Left forelimb (tissue), 1 donor: ENCODE measurements at regions not wholly inside any gene's neighbourhood (a gene's known extent, or its start where the extent isn't known, plus 50 kb on each side); places are given as distances from the start of the nearest gene placed in this dataset.
"Not testable (repeated sequence)": the region's sequence is repeated elsewhere in the genome, so short reads cannot be mapped to it uniquely, and the experiment has no call there.

ENCODE experiments used
- DNase-seq: peaks from one replicate; pipeline ENCODE4 v3.0.0-alpha.2; 2018; ENCODE audit warnings: low spot score

DNA sequence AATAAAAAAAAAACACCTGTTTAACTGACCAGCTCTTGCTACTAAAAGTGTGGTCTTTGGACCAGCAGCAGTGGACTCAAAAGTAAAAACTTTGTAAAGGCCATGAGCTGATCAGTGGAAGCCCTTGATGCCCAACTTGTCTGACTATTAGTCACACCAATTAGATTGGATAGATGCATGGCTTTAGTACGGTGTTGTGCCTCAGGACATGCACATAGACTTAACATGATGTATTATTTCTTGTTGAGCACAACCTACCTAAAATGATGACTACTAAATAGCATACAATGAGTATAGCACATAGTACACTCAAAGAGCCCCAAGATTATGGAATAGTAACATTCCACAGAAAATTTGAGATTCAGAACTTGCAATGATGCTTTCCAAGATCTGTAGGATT lies 95.1 kb upstream of the FIBIN start:
- DNase-seq = no peak

DNA sequence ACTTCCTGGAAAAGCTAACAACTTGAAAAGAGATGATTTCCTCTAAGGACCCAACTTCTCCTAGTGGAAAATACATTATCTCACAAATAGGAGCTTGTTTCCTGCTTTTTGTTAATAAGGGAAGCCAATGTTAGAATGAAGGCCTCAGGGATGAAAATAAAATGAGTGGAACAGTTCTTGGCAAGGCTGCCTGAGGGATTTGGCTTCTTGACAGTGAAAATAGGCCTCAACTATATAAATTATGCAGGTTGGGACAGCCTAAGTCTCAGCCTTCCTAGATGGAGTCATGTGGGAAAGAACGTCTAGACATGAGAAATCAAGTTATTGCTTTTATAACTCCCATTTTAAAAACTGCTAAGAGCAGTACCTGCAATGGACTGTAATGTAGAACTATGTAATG lies 92.8 kb upstream of the FIBIN start:
- DNase-seq = peak; percentile 70

DNA sequence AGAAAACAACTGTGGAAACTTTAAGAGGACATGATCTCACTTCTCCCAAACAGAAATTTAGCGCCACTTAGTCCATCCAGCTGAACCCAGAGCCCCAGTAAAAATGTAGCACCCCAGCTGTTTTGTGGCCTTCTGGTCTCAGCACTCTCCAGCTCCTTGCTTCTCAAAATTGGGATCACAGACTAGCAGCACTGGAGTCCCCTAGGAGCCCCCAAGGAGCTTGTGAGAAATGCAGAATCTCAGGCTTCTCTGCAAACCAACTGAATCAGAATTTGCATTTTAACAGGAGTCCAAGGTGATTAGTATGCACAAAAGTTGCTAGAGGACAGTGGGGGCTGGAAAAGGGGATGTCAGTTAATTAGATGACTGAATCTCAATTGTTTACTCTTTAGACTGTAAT lies 89.8 kb upstream of the FIBIN start:
- no peak for DNase-seq

DNA sequence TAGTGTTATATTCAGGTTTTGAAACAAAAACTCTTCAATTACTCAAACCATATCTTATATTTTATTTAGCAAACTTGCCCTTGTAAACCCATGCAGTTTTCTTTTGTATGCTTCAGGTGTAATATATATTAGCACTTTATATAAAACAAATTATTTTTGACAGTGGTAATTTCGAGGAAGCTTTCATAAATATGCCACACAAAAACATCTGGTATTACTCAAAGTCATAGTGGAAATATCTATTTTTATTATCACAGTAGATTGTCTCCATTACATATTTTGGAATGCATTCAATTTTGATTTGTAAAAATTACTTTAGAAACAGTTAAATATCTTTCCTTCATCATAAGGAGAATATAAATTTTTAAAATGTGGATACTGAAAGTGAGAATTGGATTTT lies 89.1 kb upstream of the FIBIN start:
- no peak for DNase-seq

DNA sequence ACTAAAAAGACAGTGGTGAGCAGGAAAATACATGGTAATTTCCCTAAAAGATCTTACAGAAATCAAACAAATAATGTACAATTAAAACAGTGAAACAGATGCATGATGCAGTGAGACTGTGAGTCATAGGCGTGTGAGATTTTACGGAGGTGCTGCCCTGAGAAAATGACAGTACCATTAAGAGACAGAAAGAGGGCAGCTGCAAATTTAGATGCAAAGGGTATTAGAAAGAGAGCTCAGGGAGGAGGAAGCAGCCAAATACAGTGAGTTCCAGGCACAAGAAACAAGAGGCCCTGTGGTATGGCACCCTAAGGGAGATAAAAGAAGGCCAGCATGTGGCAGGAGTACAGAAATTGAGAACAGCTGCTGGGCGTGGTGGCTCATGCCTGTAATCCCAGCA lies 88.5 kb upstream of the FIBIN start:
- DNase-seq = no peak

DNA sequence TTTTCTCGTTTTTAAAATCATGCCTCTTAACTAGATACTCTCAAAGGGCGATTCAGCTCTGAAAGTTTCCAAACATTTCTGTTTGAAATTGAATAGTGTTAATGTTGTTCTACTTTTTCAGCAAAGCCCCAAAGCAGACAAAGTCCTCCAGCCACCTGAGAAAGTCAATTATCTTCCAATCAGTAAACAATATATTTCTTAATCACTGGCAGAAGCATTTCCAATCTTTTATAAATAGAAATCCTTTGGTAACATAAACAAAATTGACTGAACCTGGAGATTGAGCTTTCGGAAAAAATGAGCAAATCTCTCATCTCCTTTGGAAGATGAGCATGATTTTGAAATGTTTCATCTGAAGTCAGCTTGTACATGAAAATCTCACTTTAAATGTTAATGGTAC lies 84.4 kb upstream of the FIBIN start:
- no peak for DNase-seq

DNA sequence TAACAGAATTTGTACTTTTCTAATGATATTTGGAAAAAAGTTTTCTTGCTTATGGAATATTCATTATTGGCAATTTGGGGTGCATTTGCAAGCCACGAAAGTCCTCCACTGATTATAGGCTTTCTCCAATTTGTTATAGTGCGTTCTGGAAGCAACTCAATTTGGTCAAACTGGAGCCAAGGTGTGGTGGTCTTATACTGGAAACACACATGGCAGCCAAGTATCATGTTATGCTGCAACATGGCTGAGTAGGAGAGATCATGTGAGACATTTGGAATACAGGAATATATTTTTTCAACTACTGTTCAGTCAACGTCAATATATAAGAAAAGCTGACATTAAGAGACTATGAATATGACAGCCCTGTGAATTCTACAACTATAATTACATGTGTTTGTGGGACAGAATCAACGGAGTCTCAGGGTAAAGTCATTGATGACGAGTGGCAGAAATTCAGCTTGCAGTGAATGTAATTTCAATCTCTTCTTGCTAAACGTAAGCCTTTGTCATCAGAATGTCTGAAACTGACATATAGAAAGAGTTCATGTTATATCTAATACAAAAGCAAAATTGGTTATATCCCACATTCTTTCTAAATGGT lies 83.8 kb upstream of the FIBIN start:
- DNase-seq = no peak

DNA sequence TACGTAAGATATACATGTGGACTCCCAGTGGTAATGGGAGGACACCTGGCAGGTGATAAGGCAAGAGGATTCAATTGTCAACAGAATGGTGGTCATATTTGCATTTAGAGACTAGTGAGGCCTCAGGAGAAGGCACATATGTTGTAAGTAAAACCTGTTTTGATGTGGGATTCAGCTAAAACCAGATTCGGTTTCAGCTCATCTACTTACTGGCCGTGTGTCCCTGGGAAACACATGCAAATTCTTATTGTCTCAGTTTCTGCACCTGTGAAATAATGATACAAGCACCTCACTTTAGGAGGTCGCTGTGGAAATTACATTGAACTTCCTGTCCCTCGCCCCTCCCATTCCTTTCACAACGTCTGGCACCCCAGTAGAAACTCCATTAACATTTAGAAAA lies 78.9 kb upstream of the FIBIN start:
- no peak for DNase-seq

DNA sequence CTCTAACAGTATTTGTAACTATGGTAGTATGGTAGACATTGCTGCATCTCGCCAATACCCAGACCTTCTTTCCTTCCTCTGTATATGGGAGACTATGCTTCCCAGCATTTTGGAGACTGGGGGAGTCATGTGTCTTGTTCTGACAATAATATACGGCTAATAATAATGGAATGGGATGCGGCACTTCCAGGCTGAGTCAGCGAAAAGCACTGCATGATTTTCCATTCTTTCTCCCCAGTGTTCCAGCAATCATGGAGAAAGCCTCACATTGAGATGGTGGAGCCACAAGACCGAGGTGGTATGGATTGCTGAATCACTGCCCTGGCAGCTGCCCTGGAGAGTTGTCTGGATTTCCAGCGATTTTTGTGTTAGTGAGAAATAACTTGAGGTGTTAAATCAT lies 77.1 kb upstream of the FIBIN start:
- DNase-seq = no peak

DNA sequence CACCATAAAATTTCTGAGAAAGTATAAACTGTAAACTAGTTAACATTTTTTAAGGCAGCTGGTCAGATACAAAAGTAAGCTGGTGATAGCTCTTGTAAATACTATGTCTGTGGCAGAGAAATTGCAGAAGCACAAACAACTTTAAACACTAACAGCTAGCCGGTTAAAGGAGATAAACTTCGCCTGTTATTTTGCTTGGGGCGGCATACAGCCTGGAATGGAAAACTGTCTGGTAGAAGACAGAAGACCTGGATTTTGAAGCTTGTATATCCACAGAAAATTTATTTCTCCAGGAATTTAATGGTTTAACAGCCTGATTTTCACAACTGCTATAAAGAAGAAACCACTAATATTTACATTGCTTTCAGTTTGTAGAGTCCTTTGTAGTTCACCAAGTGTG lies 65.3 kb upstream of the FIBIN start:
- DNase-seq = no peak

DNA sequence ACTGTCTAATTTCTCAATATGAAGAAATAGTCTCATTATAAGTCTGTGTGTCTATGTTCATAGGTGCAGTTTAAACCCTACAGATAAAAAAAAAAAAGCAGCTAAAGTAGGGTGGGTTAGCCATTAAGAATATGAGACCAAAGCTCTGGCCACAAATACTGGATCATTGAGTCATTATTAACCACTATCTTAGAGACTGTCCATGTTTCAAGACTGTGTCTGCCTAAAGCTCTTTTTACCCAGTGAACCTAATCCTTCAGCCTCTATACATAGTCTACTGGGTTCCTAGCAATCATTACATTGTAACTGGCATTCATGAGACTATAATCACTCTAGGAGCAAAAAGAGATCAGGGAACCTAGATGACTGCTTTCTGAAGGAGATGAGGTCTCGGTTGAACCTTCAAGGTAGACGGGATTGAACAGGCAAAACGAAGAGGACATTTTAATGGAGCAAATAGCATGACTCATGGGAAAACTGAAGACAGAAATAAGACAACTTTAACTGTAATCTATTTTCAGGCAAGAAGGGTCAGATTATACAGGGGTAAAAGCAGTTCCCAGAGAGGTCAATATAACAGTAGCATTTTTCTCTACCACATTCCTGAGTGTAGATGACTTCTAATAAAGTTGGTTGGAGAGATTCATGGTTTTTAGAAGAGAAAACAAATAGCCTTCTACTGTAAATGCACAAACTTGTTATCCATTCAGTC lies 64.0 kb upstream of the FIBIN start:
- DNase-seq = no peak

DNA sequence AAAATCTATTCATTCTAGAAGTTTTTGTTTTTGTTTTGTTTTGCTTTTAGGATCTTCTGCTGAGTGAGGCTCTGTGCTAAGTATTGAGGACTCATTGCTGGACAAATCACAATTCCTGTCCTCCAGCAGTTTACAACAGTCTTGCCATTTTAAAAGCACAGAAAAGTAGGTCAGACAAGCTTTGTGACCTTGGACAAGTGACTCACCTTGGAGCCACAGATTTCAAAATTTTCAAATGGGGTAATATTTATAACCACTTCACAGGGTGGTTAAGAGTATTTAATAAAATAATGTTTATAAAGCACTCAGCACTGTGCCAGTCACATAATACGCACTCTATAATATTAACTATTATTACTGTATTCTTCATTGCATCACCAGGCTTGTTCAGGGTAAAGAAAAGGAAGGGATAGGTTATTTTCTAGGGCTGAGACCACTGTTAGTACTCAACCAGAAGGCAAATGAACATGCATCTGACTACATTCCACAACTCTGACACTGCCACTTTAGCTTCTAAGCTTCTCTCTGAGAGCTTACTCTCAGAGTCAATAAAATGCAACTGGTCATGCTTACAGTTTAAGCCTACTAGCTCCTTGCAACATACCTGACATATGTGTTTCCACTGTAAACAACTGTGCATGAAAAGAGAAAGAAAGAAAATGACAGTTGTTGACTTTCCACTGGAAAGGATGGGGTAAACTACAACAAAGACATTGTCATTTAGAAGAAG lies 63.2 kb upstream of the FIBIN start:
- no peak for DNase-seq

DNA sequence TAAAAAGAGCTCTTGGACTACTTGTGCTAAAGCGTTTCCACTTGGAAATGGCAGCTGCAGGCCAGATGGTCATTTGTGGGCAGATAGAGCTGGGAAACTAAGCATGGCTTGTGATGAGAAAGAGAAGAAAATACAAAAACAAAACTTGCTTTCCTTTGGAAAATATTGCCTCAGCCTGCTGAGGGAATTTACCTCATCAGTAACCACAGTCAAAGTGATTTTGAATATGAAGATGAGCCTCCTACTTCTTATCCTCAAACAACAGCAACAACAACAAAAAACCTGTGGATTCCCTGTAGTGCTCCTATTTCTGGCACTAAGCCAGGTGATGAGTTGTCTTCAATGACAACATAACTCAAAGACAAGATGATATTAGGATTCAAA lies 62.7 kb upstream of the FIBIN start:
- DNase-seq = no peak

DNA sequence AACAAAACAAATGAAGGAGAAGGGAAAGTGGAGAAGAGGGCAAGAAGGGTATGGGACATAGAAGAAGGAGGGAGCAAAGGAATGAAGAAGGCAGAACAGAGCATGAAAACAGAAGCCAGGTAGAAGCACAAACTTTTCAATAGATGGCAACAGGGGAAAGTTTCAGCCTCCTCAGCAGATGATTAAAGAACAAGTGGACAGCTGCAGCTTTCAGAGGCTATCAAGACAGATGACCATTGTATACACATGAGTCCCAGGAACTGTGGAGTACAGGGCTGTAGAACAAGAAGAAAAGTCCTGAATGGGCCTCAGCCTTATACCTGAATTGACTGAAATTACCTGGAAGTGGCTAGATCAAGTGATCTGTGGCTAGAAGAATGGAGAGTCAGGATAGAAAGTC lies 62.0 kb upstream of the FIBIN start:
- DNase-seq = no peak

DNA sequence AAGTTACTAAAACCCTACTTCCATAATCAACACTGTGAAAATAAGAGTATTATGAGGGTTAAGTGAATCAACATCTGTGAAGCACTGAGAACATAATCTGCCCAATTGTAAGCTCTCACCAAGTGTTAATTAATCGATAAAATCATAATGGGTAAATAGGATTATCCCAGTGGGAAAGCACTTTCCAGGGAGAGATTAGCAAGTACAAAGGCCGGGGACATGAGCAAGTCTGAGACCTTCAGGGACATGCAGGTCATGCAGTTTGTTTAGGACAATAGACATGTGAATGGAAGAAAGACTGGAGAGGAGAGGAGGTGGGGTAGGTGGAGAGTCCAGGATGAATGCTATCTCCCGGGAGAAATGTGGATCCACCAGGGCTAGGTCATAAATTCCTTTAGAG lies 57.8 kb upstream of the FIBIN start:
- DNase-seq = no peak

DNA sequence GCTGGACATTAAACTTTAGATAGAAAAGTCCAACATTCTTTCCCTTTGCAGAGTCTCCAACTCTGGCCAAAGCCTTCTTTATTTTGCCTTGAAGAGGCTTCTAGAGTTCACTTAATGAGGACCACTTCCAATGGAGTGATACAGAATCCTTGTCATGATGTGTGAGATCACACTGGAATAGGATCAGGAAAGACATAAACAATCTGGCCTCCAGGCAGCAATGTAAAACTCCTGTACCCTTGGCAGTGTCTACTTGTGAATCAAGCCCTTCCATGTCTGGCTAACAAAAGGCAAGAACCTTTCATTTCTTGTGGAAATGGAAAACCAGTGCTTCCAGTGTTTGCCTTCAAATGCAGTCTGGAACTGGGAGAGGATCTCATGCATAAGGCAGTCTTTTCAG lies 56.5 kb upstream of the FIBIN start:
- no peak for DNase-seq

DNA sequence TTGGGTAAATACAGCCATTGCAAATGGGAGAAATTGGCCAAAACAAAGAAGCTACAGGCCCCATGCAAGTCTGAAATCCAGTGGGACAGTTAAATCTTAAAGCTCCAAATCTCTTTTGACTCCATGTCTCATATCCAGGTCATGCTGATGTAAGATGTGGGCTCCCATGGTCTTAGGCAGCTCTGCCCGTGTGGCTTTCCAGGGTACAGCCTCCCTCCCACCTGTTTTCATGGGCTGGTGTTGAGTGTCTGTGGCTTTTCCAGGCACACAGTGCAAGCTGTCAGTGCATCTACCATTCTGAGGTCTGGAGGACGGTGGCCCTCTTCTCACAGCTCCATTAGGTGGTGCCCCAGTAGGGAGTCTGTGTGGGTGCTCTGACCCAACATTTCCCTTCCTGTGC lies 53.4 kb upstream of the FIBIN start:
- not testable (repeated sequence) for DNase-seq

DNA sequence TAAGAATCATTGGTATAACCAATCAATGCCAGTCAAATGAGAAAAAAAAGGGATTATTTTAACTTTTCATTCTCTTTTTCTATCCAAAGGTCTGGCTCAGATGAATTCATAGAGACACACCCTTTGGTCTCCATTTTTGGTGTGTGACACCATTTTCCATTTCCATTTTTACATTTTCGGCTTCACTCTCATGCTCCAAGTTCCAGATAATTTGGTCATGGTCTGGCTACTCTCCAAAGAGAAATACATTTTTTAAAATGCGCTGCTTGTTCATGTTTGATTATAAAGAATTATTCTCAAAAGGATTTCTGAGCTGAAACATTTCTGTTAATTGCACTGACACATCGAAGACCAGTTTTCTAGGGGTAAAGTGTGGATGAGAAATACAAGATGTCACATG lies 51.6 kb upstream of the FIBIN start:
- DNase-seq = no peak

DNA sequence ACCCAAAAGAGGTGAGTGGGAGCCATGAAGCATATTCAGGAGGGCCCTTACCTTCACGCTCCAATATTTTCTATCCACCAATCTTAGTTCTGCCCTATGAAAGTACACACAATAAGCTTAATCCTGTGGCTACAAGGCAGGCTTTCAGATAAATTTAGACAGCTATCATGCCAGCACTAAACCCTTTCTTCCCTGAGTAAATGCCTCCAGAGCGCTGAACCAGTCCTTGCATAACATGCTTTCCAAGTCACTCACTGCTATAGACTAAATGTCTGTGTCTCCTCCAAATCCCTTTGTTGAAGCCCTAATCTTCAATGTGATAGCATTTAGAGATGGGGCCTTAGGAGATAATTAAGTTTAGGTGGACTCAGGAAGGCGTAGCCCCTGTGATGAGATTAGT lies 50.3 kb upstream of the FIBIN start:
- no peak for DNase-seq
